Ammon's horn (tissue), 1 donor: ENCODE measurements at regions not wholly inside any gene's neighbourhood (a gene's known extent, or its start where the extent isn't known, plus 50 kb on each side); places are given as distances from the start of the nearest gene placed in this dataset.
"Not testable (repeated sequence)": the region's sequence is repeated elsewhere in the genome, so short reads cannot be mapped to it uniquely, and the experiment has no call there.

Experiments
- DNase-seq: peaks from one replicate; pipeline ENCODE4 v3.0.0-alpha.2; 2016; ENCODE audit warnings: low spot score

DNA sequence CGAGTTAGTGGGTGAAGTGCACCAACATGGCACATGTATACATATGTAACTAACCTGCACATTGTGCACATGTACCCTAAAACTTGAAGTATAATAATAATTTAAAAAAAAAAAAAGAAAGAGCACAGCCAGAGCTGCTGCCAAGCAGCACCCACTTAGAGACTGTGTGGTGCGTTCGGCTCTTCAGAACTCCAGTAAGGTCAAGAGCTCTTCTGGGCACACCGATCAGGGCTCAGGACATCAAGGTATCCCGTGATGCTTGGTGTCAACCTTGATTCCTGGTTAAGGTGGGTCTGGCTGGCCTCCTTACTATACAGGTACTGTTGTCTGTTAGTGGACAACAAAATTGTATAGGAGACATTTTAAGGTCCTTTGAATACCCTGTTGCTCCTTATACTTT is 385.7 kb upstream of the AKR1E2 start:
- no peak for DNase-seq

DNA sequence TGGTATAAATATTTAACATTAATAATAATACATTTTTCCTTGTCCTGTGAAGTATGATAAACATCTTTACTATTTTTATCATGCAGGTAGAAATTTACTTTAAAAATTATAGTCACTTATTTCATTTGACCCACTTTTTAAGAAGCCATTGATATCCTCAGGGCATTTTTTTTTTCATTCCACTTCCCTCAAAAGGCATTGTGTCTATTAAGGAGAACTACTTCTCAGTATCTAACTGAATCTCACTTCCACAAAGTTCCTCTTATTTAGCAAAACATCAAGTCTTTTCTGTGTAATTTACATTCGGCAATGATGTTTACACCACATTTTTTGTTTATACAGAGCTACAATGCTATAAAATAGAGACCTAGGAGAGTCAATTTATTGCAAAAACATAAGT is 388.2 kb upstream of the AKR1E2 start:
- DNase-seq, result no peak

DNA sequence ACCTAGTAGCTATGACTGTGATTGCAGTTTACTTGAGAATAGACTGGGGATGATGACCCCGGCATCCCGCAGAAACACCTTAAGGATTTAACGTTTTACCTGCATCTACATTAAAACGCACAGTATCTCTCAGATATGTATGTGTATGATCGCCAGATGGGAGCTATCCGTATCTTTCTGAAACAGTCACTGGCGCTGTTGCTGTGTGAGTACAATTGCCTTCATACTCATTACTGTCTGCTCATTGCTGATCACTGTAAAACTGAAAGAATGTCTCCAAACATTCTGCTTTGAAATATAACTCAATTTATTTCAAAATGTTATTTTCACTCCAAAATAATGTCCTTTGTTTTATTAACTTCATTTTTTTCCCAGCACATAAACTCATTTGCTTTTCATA is 388.9 kb upstream of the AKR1E2 start:
- DNase-seq, result no peak

DNA sequence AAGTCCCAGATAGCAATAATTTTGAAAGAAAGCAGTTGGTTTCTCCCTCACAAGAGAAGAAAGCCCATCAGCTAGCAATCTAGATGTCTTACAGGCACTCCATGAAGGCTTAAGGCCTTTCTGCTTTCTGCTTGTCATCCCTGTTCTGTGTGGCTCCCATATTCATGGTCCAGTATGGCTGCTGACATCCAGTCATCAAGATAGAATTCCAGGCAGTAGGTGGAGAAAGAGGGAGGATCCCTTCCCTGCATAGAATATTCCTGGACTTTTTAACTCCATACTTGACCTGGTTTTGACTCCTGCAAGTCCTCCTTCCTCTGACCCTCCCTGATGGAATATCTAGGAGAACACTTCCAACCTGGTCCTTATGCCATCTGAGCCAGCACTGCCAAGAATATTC is 389.9 kb upstream of the AKR1E2 start:
- no peak for DNase-seq

DNA sequence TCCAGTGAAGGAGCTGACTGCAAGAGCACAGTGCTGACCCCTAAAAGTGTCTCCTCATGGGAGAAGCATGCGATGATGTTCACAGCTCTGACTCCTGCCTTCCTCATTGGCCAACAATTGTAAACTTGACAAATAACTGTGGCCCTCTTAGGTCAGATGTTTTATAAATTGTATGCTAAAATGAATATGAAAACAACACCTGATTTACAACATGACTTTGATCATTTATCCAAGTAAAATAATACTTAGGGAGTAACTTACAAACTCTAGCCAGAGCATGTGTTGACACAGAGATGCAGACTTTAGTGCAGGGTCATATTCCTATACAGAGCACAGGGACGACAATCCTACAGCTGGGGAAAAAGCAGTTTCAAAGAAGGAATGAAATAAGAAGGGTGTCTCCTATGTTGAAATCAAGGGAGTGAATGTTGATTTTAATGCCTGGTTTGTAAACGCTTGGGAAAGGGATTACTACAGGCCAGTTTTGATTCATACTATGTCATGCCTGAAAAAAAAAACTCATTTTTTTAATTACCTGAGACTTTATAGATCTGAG is 391.4 kb upstream of the AKR1E2 start:
- no peak for DNase-seq

DNA sequence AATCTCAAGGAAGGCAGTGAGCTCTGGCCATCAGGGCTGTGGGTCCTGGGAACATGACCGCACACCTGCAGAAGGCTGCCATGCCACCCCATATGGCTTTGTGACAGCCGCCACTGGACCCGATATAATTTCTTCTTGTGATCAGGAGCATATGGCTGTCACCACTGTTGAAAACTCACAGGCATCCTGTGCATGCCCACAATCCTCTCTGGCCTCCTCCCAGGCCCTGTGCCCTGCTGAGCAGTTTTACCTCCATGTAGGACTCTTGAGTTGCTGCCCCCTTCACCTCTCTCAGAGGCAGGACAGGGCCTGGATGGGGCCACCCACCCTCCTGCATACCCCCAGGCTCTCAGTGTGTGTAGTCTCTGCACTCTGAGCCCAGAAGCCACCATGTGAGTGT is 391.9 kb upstream of the AKR1E2 start:
- no peak for DNase-seq

DNA sequence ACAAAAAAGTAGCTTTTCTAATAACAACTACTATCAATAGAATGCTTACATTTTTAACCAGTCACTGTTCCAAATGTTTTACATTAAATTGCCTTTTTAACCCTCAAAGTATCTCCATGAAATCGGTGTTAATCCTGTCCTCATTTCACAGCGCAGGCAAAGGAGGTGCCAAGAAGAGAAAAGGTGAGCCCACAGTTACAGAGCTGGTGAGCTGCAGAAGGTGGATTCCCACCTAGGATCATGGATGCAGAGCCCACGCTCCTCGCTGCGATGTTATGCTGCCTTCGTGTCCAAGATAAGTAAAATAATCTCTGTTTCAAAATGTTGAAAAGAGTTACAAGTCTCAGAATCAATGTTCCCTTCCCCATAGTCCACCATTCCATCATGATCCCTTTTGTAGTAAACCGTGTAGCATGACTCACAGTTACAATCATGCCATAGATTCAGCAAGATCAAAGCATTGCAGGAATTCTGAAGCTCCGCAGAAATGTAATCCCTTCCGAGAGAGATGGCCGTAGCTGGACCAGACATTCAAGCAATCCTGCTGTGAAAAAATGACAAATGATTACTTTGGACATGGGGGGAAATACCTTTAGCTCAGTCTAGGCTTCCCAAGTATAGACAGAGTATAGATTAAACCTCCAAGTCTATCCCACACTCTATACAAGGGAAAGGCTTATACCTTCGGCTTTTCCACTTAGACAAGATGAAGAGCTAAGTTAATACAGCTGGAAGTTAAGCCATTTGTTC is 394.7 kb upstream of the AKR1E2 start:
- DNase-seq, result no peak

DNA sequence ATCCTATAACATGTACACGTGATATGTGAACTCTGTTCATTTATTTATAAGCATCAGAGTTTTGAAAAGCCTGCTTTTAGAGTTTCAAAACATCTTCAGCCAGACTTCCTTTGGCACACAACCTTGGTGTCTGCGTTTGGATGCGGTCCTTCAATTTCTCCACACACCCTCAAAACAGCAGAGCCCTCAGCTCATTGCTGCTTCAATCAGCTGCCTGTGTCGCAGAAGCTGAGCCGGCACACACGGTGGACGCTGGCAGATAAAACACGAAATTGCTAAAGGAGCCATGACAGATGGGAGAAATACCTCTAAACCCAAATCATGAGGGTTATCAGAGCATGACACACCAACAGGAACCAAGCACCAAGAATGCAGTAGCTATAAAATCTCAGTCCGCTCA is 396.4 kb upstream of the AKR1E2 start:
- DNase-seq, result no peak

DNA sequence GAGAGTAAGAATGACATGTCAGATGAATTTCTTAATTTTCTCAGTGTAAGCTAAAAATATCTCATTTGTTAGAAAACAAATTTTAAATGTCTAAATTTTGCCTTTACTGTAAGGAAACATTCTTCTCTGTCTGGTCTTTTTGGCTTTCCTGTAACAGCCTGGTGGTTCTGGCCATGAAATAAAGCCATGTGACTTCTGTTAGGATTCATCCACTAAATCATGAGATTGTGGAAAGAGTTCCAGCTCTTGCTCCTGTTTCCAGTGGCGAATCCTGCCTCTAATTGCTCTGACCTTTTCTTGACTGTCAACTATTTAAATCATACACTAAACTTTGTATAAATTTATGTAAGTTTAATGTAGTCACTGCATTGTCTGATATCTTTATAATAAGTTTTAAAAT is 398.5 kb upstream of the AKR1E2 start:
- no peak for DNase-seq

DNA sequence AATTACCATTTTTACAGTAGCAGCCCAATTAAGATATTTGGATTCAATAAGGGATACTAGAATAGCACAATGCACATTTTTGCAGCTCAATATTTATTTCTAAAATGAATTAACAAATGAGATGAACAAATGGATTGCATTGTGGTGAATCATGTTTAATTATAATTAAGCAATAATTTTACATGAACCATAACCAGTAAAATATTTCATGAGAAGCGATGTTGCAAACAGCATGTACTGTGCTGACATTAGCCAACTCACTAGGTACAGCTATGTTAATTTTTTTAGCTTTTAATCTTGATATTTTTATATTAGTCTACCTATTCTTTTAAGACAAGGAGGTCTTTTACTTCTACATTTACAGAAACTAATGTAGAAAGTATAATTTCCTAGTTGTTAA is 399.1 kb upstream of the AKR1E2 start:
- no peak for DNase-seq

DNA sequence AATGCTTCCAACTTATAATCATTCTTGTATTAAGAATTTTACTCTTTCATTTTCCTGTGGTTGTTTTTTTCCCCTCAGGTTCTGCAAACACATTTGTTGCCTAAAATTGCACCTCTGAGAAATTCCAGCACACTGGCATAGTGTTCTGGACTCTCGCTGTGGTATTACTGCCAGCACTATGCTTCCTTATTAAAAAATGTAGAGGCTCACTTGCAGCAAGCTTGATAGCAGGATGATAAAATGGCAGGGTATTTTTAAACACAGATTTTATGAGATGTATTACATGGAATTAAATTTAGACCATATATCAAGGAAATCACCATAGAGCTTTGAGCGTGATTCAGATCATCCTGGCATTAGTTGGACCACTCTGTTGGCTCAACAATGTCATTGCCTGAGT is 416.7 kb upstream of the AKR1E2 start:
- DNase-seq, result no peak

DNA sequence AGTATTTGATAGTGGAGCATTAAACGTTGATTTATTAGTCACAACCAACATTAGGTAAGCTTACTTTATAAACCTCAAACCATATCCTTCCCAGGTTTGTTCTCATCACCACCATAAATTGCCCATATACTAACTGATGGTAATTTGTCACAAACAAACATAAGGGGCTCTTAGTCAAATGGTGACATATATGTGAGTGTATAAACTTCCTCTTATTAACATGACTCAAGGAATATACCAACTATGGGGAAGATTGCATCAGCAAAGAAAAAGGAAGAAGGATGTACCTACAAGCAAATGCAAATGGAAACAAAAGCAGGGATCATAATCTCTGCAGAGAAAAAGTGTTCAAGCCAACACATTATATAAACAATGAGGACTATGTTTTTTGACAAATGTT is 418.2 kb upstream of the AKR1E2 start:
- no peak for DNase-seq

DNA sequence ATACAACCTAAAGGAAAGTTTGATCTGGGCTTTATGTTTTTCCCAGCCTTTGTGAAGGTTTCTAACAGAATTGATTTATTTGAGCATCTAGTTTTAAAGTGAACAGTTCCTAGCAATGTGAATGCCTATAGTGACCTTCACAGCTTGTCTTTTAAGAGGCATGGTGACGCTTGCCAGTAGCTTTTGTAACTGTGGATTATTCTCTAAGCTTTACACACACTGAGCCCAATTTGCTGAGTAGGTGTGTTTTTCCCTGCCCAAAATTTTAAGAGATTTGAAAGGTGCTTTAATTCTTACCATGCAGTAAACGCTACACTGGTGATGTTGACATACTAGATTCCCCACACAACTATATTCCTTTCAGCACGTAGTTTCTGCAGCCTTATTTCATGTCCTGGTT is 420.2 kb upstream of the AKR1E2 start:
- no peak for DNase-seq

DNA sequence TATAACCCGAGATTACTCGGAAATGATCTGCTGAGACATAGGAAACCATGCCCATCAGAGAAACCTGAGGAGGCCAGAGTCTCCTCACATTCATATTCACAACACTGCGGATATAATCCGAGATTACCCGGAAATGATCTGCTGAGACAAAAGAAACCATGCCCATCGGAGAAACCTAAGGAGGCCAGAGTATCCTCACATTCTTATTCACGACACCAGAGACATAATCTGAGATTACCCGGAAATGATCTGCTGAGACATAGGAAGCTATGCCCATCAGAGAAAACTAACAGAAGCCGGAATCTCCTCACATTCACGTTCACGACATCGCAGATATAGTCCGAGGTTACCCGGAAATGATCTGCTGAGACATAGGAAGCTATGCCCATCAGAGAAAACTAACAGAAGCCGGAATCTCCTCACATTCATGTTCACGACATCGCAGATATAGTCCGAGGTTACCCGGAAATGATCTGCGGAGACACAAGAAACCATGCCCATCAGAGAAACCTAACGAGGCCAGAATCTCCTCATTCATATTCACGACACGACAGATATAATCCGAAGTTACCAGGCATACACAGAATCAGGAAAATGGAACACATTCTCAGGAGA is 422.3 kb upstream of the AKR1E2 start:
- no peak for DNase-seq

DNA sequence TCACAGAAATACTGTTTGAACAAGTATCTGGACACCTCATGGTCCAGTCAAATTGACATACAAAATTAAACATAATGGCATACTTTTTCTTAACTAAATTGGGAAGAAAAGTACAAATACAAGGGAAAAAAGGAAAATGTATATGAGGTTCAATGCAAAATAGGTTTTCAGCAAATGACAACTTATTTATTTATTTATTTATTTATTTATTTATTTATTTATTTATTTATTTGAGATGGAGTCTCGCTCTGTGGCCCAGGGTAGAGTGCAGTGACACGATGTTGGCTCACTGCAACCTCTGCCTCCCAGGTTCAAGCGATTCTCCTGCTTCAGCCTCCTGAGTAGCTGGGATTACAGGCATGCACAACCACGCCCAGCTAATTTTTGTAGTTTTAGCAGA is 424.9 kb upstream of the AKR1E2 start:
- not testable (repeated sequence) for DNase-seq

DNA sequence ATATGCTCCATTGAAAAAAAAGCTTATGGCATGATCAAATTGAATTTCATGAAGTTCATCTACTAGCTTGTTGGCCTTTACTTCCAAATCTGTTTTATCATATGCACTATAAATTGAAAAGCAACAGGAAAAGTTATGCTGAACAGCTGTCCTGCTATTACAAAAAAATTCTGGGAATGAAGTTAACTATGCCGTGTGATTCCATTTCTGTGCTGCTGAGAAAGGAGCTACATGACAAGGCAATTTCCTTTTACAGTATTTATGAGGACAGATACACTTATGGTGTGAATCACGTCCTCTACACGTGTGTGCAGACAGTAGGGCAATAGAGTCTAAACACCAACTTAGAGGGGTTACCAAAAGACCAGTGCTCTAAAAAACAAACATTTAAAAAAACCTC is 426.5 kb upstream of the AKR1E2 start:
- DNase-seq, result no peak

DNA sequence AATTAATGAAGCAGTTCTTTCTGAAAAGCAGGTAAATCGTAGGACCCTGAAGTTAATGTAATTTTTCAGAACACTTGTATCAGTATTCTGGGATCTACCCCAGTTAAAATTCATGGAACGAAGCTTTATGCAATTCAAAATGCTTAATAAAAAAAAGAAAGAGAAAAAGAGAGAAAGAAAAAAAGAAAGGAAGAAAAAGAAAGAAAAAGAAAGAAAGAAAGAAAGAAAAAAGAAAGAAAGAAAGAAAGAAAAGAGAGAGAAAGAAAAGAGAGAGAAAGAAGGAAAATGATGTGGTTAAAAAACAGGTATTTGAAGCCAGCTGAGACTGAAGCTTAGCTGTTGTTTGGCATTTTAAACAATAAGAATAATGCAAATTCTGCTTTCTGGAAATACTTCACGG is 427.4 kb upstream of the AKR1E2 start:
- no peak for DNase-seq

DNA sequence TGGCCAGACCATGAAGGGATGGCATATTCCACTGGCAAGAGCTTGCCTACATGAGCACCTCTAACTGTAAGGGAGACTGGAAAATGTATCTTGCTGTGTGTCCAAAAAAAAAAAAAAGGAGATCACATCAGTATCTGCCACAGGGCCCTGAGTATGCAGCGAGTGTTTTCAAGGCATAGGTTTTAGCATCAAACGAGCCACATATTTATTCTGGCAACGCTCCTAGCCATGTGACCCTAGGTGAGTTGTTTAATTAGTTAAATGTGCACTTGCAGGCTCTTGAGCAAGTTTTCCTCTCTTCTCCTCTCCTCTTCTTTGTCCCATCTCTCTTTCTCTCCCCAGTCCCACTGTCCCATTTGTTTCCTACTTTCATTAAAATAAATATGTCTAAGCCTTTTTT is 428.7 kb upstream of the AKR1E2 start:
- no peak for DNase-seq

DNA sequence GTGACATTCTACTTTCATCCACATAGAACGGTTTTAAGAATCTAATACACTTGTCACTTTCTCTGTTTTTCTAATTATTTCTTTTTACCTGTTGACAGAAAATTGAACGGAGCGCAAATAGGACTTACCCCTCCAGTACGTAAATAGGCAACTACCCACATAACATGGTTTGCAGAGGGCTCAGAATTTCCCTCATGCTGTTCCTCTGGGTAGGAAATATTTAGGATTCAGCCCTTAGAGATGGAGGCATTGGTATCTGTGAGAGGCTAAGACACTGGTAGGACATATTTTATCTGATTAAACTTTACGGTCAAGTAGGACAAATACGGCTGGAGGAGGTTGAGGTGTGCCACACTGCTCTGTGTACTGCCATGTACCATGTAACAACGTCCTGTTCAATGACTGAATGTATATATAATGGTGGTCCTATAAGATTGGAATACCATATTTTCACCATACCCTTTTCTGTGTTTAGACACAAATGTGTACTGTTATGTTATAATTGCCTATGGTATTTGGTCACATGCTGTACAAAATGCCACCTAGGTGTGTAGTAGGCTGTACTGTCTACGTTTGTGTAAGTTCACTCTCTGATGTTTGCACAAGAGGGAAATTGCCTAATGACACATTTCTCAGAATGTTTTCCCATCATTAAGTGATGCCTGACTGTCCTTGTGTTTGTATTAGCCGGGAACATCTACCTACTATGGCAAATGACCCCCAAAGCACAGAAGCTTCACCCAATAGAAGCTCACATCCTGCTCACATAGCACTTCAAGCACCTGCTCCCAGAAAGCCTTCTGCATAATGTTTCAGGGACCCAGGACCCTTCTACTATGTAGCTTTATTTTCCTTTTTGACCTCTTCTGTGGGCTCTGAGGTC is 429.4 kb upstream of the AKR1E2 start:
- no peak for DNase-seq

DNA sequence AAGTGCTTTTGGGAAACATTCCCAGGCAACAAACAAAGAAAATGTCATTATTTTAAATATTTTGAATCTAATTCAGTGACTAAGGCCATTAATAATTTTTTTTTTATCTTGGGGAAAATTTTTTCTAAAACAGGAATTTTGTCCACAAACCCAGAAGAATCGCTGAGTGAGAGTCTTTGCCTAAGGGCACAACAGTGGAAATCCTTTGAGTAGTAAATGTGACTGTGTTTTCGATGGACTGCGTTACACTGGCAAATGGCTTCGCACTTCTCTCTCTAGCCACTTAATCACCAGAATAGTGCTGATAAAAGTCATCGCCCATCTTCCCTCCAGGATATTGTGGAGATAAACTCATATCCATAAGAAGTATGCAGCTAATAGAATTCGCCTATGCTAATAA is 430.3 kb upstream of the AKR1E2 start:
- no peak for DNase-seq

DNA sequence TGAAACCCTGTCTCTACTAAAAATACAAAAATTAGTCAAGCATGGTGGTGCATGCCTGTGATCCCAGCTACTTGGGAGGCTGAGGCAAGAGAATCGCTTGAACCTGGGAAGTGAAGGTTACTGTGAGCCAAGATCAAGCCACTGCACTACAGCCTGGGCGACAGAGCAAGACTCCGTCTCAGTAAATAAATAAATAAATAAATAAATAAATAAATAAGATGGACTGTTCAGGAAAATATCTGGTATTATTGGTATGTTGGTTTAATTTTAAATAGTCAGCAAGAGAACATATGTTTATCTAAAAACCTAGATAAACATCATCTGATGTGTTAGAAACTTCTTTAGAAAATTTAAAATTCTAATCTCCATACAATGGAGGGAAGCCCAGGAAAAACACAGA is 431.6 kb upstream of the AKR1E2 start:
- not testable (repeated sequence) for DNase-seq

DNA sequence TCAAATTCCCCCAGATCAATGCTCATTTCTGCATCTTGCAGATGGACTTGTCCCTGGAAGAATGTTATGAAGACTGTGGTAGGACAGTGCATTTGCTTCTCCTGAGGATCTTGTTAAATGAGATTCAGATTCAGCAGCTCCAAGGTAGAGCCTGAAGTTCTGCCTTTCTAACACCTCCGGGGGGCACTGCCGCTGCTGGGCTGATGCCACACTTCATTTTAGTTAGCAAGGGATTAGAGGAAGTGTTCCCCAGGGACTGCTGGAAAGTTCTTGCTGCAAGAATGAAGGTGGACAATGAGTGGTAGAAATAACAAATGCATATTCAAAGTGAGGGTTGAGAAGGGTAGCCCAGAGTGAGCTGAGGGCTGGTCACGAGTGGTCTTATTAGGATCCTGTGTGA is 434.3 kb upstream of the AKR1E2 start:
- no peak for DNase-seq

DNA sequence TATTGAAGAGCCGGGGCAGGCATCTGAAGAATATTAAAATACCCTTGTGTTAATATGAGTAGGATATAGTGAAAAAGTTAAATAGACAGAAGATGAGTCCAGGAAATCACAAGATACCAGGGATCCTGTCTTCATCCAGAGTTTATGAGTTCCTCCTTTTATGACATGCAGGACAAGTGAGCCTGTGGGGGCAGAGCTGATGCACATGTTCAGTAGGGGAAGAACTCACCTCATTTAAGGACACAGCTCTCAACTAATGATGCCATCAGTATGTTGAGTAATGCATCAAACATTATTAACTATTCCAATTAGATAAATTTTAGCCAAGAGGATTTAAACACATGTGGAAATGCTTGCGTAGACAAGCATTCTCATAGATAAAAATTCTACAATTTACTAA is 435.8 kb upstream of the AKR1E2 start:
- DNase-seq, result no peak
